ENCODE measurements at regions not wholly inside any gene's neighbourhood (a gene's known extent, or its start where the extent isn't known, plus 50 kb on each side); places are given as distances from the start of the nearest gene placed in this dataset.

GRCh38 chr12:132393245-132393795 lies 63.9 kb upstream of the GALNT9 start:
- no peak for DNase-seq

- no peak for DNase-seq
These were observed 63.2 kb upstream of the GALNT9 start for GRCh38 chr12:132392389-132393244.

- DNase-seq = no peak
These were observed 62.1 kb upstream of the GALNT9 start for GRCh38 chr12:132391326-132392041.

GRCh38 chr12:132390287-132391076 lies 61.1 kb upstream of the GALNT9 start:
- DNase-seq = no peak

GRCh38 chr12:132389526-132390286 lies 60.3 kb upstream of the GALNT9 start:
- DNase-seq = no peak

GRCh38 chr12:132389026-132389425 lies 59.6 kb upstream of the GALNT9 start:
- DNase-seq = no peak

- DNase-seq = no peak
These were observed 59.1 kb upstream of the GALNT9 start for GRCh38 chr12:132388379-132389015.

GRCh38 chr12:132386926-132387497 lies 57.6 kb upstream of the GALNT9 start:
- DNase-seq = no peak

- no peak for DNase-seq
These were observed 56.7 kb upstream of the GALNT9 start for GRCh38 chr12:132385923-132386751.

- DNase-seq = no peak
These were observed 55.8 kb upstream of the GALNT9 start for GRCh38 chr12:132384916-132385774.

GRCh38 chr12:132380641-132381040 lies 51.3 kb upstream of the GALNT9 start:
- no peak for DNase-seq

- DNase-seq = peak; percentile 47
These were observed 50.6 kb upstream of the GALNT9 start for GRCh38 chr12:132379996-132380395.

- no peak for DNase-seq
These were observed 50.2 kb upstream of the GALNT9 start for GRCh38 chr12:132379576-132379975.
